Activated T-cell treated with anti-CD3 and anti-CD28 coated beads for 1 hour (primary cell): ENCODE measurements at regions not wholly inside any gene's neighbourhood (a gene's known extent, or its start where the extent isn't known, plus 50 kb on each side); places are given as distances from the start of the nearest gene placed in this dataset.

Source experiments
- DNase-seq: peaks from one replicate; pipeline ENCODE4 v3.0.0-alpha.2; 2020; ENCODE audit warnings: low read depth

GRCh38 chr2:239457586-239458445 is 57.0 kb upstream of the HDAC4 start:
- DNase-seq: no peak

DNA sequence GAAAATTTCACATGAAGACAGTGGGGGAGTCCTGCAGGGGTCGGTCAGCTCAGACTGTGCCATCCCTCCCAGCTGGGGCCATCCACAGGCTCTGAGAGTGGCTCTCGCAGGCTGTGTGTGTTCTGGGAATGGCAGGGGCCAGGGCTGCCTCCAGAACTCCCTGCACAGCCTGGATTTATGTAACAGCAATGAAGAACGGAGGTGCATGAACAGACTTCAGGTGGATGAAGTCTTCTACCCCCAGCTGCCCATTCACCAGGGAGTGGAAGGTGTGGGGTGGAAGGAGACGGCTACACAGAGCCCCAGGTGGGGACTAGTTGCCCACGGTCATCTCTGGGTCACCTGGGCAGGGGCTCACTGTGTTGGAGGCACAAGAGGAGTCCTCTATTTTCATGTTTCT is 56.1 kb upstream of the HDAC4 start:
- no peak for DNase-seq

GRCh38 chr2:239455436-239456203 is 54.8 kb upstream of the HDAC4 start:
- no peak for DNase-seq

- DNase-seq: no peak
Measured at GRCh38 chr2:239454507-239454906, 53.7 kb upstream of the HDAC4 start.
